D721Med (cell line): ENCODE measurements at regions not wholly inside any gene's neighbourhood (a gene's known extent, or its start where the extent isn't known, plus 50 kb on each side); places are given as distances from the start of the nearest gene placed in this dataset.
"Not testable (repeated sequence)": the region's sequence is repeated elsewhere in the genome, so short reads cannot be mapped to it uniquely, and the experiment has no call there.

Experiments
- DNase-seq: peaks from one replicate; pipeline ENCODE4 v3.0.0; 2011; ENCODE audit warnings: low spot score; ENCODE audit not compliant: insufficient read length
- FAIRE-seq: peaks from 2 replicates; lab custom pipeline; 2011; peaks lifted over from hg19 to GRCh38; lab: Jason Lieb, UNC
- CTCF ChIP-seq: IDR thresholded peaks from 2 replicates; pipeline ENCODE4 v1.5.1; 2012; ENCODE audit warnings: mild to moderate bottlenecking, control low read depth; ENCODE audit not compliant: insufficient read depth; ENCODE audit errors: missing control alignments

GRCh38 chr2:239731422-239731821 is 293.7 kb downstream of the NDUFA10 start:
- TF ChIP-seq CTCF = no peak
- no peak for FAIRE-seq
- DNase-seq = no peak

- no peak for TF ChIP-seq CTCF
- FAIRE-seq (no peak), DNase-seq (no peak)
Observed at GRCh38 chr2:239730897-239731296, 294.2 kb downstream of the NDUFA10 start.

- not testable (repeated sequence) for FAIRE-seq, DNase-seq
Observed at GRCh38 chr2:239730567-239730882, 294.6 kb downstream of the NDUFA10 start.

GRCh38 chr2:239729681-239730566 is 295.2 kb downstream of the NDUFA10 start:
- FAIRE-seq = no peak
- no peak for TF ChIP-seq CTCF

GRCh38 chr2:239729151-239729550 is 296.0 kb downstream of the NDUFA10 start:
- TF ChIP-seq CTCF = no peak
- DNase-seq = no peak
- no peak for FAIRE-seq

More at GRCh38 chr2:239729681-239730566, 295.2 kb downstream of the NDUFA10 start:
- no peak for DNase-seq

- TF ChIP-seq CTCF = no peak
- DNase-seq (no peak), FAIRE-seq (no peak)
Observed at GRCh38 chr2:239728751-239729150, 296.4 kb downstream of the NDUFA10 start.

- DNase-seq (no peak), FAIRE-seq (no peak)
- TF ChIP-seq CTCF = no peak
Observed at GRCh38 chr2:239727776-239728600, 297.2 kb downstream of the NDUFA10 start.
